HFF-Myc (cell line): ENCODE measurements at regions not wholly inside any gene's neighbourhood (a gene's known extent, or its start where the extent isn't known, plus 50 kb on each side); places are given as distances from the start of the nearest gene placed in this dataset.

Experiments used
- DNase-seq: peaks from one replicate; pipeline ENCODE4 v3.0.0-alpha.2; 2011; ENCODE audit warnings: low read depth; ENCODE audit errors: extremely low read depth
- H3K4me3 ChIP-seq: replicated peaks from 2 replicates; pipeline ENCODE4 v1.5.1; 2011; ENCODE audit warnings: low read depth, mild to moderate bottlenecking, control low read depth, low read length
- TF ChIP-seq, protein P1 (sequence below): IDR thresholded peaks from 2 replicates; pipeline ENCODE4 v1.5.1; 2012; ENCODE audit warnings: mild to moderate bottlenecking, low read depth, low read length, control low read depth; ENCODE audit errors: missing control alignments

DNA sequence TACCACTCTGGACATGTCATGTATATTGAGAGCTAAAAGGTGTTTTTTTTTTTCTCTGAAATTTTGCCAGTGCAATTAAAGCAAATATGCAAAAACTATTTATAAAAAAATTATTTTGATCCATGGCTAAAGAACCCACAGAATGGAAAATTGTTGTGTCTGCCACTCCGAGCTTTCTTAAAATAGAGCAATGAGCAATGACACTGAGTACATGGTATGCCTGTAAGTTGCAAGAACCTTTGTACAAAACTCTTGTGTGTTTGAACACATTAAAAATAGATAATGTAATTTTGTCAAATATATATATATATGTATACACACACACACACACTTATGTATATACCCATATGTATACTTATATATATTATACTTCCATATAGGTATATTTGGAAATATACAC, 1530.9 kb upstream of the B3GALT2 start:
- H3K4me3 ChIP-seq: no peak overlapping the region
- TF ChIP-seq, protein P1, sequence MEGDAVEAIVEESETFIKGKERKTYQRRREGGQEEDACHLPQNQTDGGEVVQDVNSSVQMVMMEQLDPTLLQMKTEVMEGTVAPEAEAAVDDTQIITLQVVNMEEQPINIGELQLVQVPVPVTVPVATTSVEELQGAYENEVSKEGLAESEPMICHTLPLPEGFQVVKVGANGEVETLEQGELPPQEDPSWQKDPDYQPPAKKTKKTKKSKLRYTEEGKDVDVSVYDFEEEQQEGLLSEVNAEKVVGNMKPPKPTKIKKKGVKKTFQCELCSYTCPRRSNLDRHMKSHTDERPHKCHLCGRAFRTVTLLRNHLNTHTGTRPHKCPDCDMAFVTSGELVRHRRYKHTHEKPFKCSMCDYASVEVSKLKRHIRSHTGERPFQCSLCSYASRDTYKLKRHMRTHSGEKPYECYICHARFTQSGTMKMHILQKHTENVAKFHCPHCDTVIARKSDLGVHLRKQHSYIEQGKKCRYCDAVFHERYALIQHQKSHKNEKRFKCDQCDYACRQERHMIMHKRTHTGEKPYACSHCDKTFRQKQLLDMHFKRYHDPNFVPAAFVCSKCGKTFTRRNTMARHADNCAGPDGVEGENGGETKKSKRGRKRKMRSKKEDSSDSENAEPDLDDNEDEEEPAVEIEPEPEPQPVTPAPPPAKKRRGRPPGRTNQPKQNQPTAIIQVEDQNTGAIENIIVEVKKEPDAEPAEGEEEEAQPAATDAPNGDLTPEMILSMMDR: no peak
- no peak for DNase-seq

DNA sequence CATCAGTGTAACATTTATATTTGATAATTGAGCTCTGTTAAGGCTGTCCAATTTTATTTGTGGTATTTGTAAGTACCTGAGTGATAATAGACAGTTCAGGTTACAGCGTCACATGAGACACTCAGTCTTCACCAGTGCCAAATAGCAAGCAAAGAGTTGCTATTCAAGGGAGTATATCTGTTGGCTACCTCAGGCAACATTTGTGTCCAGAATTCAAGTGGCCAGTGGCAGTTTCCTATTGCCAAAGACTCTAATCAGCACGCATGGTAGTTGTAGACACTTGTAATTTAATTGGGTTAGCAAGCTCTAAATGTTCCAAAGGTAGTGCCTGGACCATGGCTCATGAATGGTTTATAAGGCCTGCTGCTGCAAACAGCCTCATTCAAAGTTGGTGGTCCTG, 1524.3 kb upstream of the B3GALT2 start:
- DNase-seq: no peak
- H3K4me3 ChIP-seq: no peak overlapping the region
- TF ChIP-seq, protein P1: no peak

DNA sequence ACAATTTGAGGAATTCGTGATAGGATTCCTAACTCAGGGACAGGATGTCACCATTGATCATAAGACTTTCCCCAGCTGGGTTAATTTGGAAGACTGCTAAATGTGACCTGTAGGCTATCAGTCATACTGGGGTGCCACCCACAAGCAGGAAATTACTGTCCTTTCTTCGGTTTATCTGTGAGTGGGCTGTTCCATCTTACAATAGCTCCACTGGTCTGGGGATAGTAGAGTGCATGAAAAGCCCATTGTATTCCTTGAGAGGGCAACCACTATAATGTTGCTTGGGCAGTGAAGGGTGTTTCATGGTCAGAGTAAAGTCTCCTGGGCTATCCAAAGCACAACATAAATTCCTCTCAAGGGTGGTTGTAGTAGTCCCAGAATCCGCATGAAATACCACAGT, 1523.0 kb upstream of the B3GALT2 start:
- TF ChIP-seq, protein P1: no peak
- DNase-seq: no peak
- no peak overlapping the region for H3K4me3 ChIP-seq

DNA sequence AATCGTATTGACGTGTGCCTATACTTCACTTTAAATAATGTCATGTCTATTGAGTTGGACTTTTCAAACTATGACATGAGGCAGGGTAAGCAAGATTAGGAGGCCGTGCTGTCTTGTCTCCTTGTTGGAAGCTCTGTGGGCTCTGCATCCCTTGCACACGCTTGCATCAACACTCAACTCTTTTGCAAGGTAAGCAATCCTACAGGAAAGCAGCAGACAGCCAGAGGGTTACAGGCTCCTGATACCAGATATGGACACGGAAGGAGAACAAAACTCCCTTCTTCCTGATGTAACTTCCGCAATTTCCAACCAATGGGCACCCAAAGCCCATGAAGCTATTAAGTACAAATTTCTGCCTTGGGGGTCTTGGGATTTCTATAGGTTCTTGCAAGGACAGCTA, 1520.7 kb upstream of the B3GALT2 start:
- no peak for DNase-seq
- TF ChIP-seq, protein P1: no peak
- H3K4me3 ChIP-seq: no peak overlapping the region

GRCh38 chr1:194705123-194705854, 1518.9 kb upstream of the B3GALT2 start:
- TF ChIP-seq, protein P1: no peak
- DNase-seq: no peak
- H3K4me3 ChIP-seq: no peak overlapping the region

GRCh38 chr1:194698908-194699318, 1512.5 kb upstream of the B3GALT2 start:
- no peak overlapping the region for H3K4me3 ChIP-seq
- TF ChIP-seq, protein P1: no peak
- no peak for DNase-seq

DNA sequence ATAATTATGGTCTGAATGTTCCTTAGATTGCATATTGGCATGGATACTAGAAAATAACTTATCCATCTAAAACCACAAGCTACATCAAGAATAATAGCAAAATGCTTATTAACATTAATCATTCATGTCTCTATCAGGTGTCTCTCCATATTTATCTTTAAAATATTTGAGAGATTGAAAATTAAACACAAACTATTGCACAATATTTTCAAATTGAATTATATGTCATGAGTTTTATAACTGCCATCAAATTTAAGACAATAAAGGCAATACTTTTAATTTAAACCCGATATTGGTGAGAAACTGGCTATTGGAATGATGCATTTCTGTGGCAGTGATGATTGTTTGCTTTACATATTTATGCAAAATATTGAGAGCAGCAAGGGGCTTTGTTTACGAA, 1506.8 kb upstream of the B3GALT2 start:
- no peak overlapping the region for H3K4me3 ChIP-seq
- DNase-seq: no peak
- TF ChIP-seq, protein P1: no peak
